ENCODE measurements at regions not wholly inside any gene's neighbourhood (a gene's known extent, or its start where the extent isn't known, plus 50 kb on each side); places are given as distances from the start of the nearest gene placed in this dataset.
"Not testable (repeated sequence)": the region's sequence is repeated elsewhere in the genome, so short reads cannot be mapped to it uniquely, and the experiment has no call there.

GRCh38 chr4:189533603-189534002, 407.1 kb upstream of the FRG1 start:
- TF ChIP-seq EZH2phosphoT487 (IDR thresholded peaks at IDR 0.05; ENCODE audit: low read depth) (no peak), CTCF (IDR thresholded peaks at IDR 0.05; ENCODE audit: low read depth, low read length) (no peak)
- no peaks in the 10 kb centered on the region for H3K79me2 ChIP-seq (ENCODE audit: low read length)
- H3K27me3 ChIP-seq (ENCODE audit: low read depth, low read length) = no peaks in the 10 kb centered on the region
- no peak overlapping the region for H2AFZ ChIP-seq (ENCODE audit: low read depth, low read length)
- no peaks in the 10 kb centered on the region for H3K36me3 ChIP-seq (replicated peaks; ENCODE audit: low read depth, low read length)
- H3K4me3 ChIP-seq (ENCODE audit: low read length) = no peak overlapping the region
- H3K27ac ChIP-seq (ENCODE audit: low read length) = no peak overlapping the region
- H3K9me3 ChIP-seq (ENCODE audit: insufficient read depth, low read length) = no peaks in the 10 kb centered on the region
- no peak overlapping the region for H3K9ac ChIP-seq (ENCODE audit: low read length)
- no peak overlapping the region for H3K4me2 ChIP-seq (ENCODE audit: low read length)
- H3K4me1 ChIP-seq (ENCODE audit: low read length) = no peaks in the 10 kb centered on the region
- H4K20me1 ChIP-seq (ENCODE audit: insufficient read depth, low read length) = no peaks in the 10 kb centered on the region

GRCh38 chr4:189547559-189547958, 393.1 kb upstream of the FRG1 start:
- no peaks in the 10 kb centered on the region for H3K27me3 ChIP-seq (ENCODE audit: low read depth, low read length)
- H3K4me2 ChIP-seq (ENCODE audit: low read length) = peak overlapping the region; percentile 20; the same call in 1 of the 2 replicates
- no peak overlapping the region for H3K27ac ChIP-seq (ENCODE audit: low read length)
- H3K4me1 ChIP-seq (ENCODE audit: low read length) = no peaks in the 10 kb centered on the region
- TF ChIP-seq EZH2phosphoT487 (IDR thresholded peaks at IDR 0.05; ENCODE audit: low read depth) (no peak), CTCF (IDR thresholded peaks at IDR 0.05; ENCODE audit: low read depth, low read length) (no peak)
- no peaks in the 10 kb centered on the region for H4K20me1 ChIP-seq (ENCODE audit: insufficient read depth, low read length)
- no peak overlapping the region for H2AFZ ChIP-seq (ENCODE audit: low read depth, low read length)
- H3K9ac ChIP-seq (ENCODE audit: low read length) = no peak overlapping the region
- H3K9me3 ChIP-seq (ENCODE audit: insufficient read depth, low read length) = no peaks in the 10 kb centered on the region
- H3K36me3 ChIP-seq (replicated peaks; ENCODE audit: low read depth, low read length) = no peaks in the 10 kb centered on the region
- H3K79me2 ChIP-seq (ENCODE audit: low read length) = no peaks in the 10 kb centered on the region
- H3K4me3 ChIP-seq (ENCODE audit: low read length) = no peak overlapping the region

GRCh38 chr4:189548484-189549125, 392.1 kb upstream of the FRG1 start:
- Histone ChIP-seq H3K4me1 (ENCODE audit: low read length) (no peaks in the 10 kb centered on the region), H3K36me3 (replicated peaks; ENCODE audit: low read depth, low read length) (no peaks in the 10 kb centered on the region), H2AFZ (ENCODE audit: low read depth, low read length) (no peak overlapping the region), H3K9ac (ENCODE audit: low read length) (no peak overlapping the region), H3K9me3 (ENCODE audit: insufficient read depth, low read length) (no peaks in the 10 kb centered on the region), H3K4me2 (ENCODE audit: low read length) (no peak overlapping the region), H3K4me3 (ENCODE audit: low read length) (no peak overlapping the region), H3K27me3 (ENCODE audit: low read depth, low read length) (no peaks in the 10 kb centered on the region), H3K79me2 (ENCODE audit: low read length) (no peaks in the 10 kb centered on the region), H3K27ac (ENCODE audit: low read length) (no peak overlapping the region), H4K20me1 (ENCODE audit: insufficient read depth, low read length) (no peaks in the 10 kb centered on the region)
- TF ChIP-seq EZH2phosphoT487 (IDR thresholded peaks at IDR 0.05; ENCODE audit: low read depth) (no peak), CTCF (IDR thresholded peaks at IDR 0.05; ENCODE audit: low read depth, low read length) (no peak)

- H3K4me3 ChIP-seq (ENCODE audit: low read length); H3K27me3 ChIP-seq (ENCODE audit: low read depth, low read length); H2AFZ ChIP-seq (ENCODE audit: low read depth, low read length); H3K9me3 ChIP-seq (ENCODE audit: insufficient read depth, low read length); H4K20me1 ChIP-seq (ENCODE audit: insufficient read depth, low read length); H3K27ac ChIP-seq (ENCODE audit: low read length); H3K9ac ChIP-seq (ENCODE audit: low read length); H3K4me2 ChIP-seq (ENCODE audit: low read length); H3K79me2 ChIP-seq (ENCODE audit: low read length); H3K36me3 ChIP-seq (replicated peaks; ENCODE audit: low read depth, low read length); H3K4me1 ChIP-seq (ENCODE audit: low read length): not testable (repeated sequence)
These were observed 388.6 kb upstream of the FRG1 start for GRCh38 chr4:189551931-189552670.

- not testable (repeated sequence) for H4K20me1 ChIP-seq (ENCODE audit: insufficient read depth, low read length); H3K4me3 ChIP-seq (ENCODE audit: low read length); H3K79me2 ChIP-seq (ENCODE audit: low read length); H3K27ac ChIP-seq (ENCODE audit: low read length); H3K36me3 ChIP-seq (replicated peaks; ENCODE audit: low read depth, low read length); H3K27me3 ChIP-seq (ENCODE audit: low read depth, low read length); H3K4me1 ChIP-seq (ENCODE audit: low read length); H2AFZ ChIP-seq (ENCODE audit: low read depth, low read length); H3K4me2 ChIP-seq (ENCODE audit: low read length); H3K9ac ChIP-seq (ENCODE audit: low read length); H3K9me3 ChIP-seq (ENCODE audit: insufficient read depth, low read length)
These were observed 380.1 kb upstream of the FRG1 start for GRCh38 chr4:189560605-189561004.

GRCh38 chr4:189563751-189564150, 376.9 kb upstream of the FRG1 start:
- H3K4me1 ChIP-seq (ENCODE audit: low read length); H3K9me3 ChIP-seq (ENCODE audit: insufficient read depth, low read length); H3K79me2 ChIP-seq (ENCODE audit: low read length); H3K27me3 ChIP-seq (ENCODE audit: low read depth, low read length); H3K4me2 ChIP-seq (ENCODE audit: low read length); H3K9ac ChIP-seq (ENCODE audit: low read length); H3K4me3 ChIP-seq (ENCODE audit: low read length); H4K20me1 ChIP-seq (ENCODE audit: insufficient read depth, low read length); H3K27ac ChIP-seq (ENCODE audit: low read length); H3K36me3 ChIP-seq (replicated peaks; ENCODE audit: low read depth, low read length); H2AFZ ChIP-seq (ENCODE audit: low read depth, low read length): not testable (repeated sequence)

GRCh38 chr4:189566271-189566670, 374.4 kb upstream of the FRG1 start:
- not testable (repeated sequence) for H3K36me3 ChIP-seq (replicated peaks; ENCODE audit: low read depth, low read length); H3K4me2 ChIP-seq (ENCODE audit: low read length); H3K27ac ChIP-seq (ENCODE audit: low read length); H4K20me1 ChIP-seq (ENCODE audit: insufficient read depth, low read length); H3K27me3 ChIP-seq (ENCODE audit: low read depth, low read length); H3K9ac ChIP-seq (ENCODE audit: low read length); H3K4me1 ChIP-seq (ENCODE audit: low read length); H3K9me3 ChIP-seq (ENCODE audit: insufficient read depth, low read length); H2AFZ ChIP-seq (ENCODE audit: low read depth, low read length); H3K4me3 ChIP-seq (ENCODE audit: low read length); H3K79me2 ChIP-seq (ENCODE audit: low read length)
